HG03460 (cell line): ENCODE measurements at regions not wholly inside any gene's neighbourhood (a gene's known extent, or its start where the extent isn't known, plus 50 kb on each side); places are given as distances from the start of the nearest gene placed in this dataset.
"Not testable (repeated sequence)": the region's sequence is repeated elsewhere in the genome, so short reads cannot be mapped to it uniquely, and the experiment has no call there.

ENCODE experiments used
- ATAC-seq: cut with Tn5 transposase; IDR thresholded peaks from one replicate; pipeline ENCODE4 v1.9.1; 2021; ENCODE audit not compliant: unreplicated experiment

GRCh38 chr7:42722716-42723115, 189.2 kb downstream of the C7orf25 start:
- no peak for ATAC-seq

- ATAC-seq, result no peak
Measured at GRCh38 chr7:42722198-42722597, 189.7 kb downstream of the C7orf25 start.

GRCh38 chr7:42720991-42721796, 190.7 kb downstream of the C7orf25 start:
- ATAC-seq, result no peak

DNA sequence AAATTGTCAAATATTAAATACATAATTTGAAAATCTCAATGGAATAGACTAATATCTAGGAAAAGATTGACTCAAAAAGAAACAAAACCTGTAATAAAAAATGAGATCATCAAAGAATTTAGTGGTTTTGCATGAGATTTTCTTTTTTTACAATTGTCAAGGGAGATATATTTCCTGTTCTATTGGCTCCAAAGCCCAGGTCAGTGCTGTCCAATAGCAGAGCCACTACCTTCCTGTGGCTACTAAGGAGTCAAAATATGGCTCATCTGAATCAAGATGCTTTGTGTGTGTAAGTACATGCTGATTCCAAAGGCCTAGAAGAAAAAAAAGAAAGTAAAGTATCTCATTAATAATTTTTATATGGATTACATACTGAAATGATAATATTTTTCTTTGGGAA, 191.9 kb downstream of the C7orf25 start:
- no peak for ATAC-seq

- not testable (repeated sequence) for ATAC-seq
Measured at GRCh38 chr7:42718466-42718865, 193.4 kb downstream of the C7orf25 start.

DNA sequence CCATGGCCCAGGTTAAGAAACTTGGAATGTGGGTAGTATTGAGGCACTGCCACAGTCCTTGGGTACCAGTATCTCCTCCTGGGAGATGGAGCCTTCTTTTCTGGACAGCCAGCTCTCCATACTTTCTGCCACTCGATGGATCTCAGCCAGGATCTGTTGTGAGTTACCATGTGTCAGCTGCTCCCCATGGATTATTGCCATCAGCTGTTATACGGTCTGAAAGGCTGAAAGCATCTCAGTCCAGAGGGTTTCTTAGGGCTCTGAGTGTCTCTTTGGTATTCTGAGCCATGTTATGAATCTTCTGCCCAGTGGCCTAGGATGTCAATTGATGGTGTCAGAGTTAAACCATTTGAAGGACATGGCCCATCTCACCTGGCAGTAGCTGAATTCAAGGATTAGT, 197.5 kb downstream of the C7orf25 start:
- no peak for ATAC-seq

GRCh38 chr7:42709284-42709683, 202.6 kb downstream of the C7orf25 start:
- no peak for ATAC-seq

DNA sequence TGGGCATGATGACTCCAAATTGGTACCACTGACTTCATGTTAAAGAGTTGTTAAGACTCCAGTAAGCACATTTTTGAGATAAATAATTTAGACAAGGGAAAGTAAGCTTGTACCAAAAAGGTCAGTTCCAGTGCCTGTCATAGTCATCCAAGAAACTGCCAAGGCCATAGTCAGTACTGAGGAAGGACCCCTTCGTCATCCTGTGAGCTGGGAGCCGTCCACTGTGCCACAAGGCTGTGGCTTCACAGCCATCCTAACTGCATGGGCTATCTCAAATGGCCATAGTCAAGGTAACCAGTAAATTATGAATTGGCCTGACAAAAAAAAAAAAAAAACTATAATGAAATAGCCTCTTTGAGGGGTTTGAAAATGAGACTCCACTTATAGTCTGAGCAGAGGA, 207.2 kb downstream of the C7orf25 start:
- ATAC-seq, result no peak

GRCh38 chr7:42702647-42703046, 209.2 kb downstream of the C7orf25 start:
- no peak for ATAC-seq

DNA sequence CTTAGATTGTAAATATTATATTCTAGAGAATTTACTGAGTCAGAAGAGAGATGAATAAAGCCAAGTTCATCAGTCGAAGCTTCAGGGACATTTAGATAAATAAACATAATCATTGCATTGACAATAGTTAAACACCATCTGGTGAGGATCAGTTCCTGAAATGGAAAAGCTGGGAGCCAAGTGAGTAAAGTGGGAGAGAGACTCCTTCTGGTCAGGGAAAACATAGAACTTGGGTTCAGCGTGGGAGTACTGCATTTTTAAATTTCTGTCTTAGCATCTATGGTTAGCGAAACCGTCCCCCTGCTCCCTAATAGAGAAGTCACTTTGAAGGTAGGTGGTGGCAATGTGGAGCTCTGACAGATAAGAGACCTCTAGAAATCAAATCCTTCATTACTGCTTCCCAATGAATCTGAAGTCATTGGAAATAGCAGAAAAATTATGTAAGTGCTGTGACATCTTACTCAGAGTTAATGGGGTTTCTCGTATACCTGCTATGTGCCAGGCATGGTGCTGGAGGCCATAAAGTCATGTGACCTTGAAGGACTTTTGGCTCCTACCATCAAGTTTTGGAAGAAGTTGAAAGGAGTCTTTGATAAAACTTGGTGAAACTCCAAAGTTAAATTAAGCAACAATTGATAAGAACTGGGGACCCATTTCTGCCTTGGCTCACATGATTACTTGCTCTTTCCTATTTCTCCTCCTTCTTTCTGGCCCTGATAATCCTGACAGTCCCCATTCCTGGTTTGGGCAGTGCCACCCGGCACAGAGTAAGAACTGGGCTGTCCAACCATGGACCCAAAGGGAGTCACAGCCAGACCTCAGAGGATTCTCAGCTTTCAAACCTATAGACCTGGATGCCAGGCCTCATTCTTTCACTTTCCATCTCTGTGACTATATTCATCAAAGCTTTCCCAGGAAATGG, 211.2 kb downstream of the C7orf25 start:
- no peak for ATAC-seq

DNA sequence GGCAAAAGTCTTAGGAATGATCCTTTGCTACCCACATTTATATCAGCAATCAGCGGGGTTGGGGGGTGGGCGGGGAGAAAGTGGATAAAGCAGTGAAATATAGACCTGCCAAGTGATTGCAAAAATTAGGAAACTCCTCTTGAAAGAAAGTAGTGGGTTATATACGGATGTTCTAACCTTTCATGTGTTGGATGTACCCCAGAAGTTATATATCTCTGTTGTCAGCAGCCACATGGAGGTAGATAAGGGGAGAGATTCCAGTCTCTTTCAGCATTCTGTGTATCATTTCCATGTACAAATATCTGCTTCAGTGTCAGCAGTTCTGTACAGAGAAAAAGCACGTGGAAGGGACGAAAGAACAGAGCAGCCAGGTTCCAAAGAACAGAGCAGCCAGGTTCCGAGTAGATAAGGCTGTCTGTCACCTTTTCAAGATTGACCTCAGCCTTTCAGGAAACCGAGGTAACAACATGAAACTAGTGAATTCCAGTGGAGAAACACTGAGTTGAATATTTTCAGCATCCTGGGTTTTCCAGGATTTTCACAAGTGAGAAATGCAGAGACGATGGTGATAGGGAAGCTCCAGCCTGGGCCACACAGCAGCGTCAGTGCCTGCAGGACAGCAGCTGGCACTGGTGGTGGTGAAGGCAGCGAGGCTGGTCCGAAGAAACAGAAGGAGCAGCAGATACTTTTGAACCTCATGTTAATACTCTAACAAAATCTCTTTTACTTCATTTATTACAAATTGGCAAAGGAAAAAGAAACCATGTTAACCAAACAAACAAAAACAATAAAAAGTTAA, 212.3 kb downstream of the C7orf25 start:
- no peak for ATAC-seq

GRCh38 chr7:42698600-42699374, 213.1 kb downstream of the C7orf25 start:
- no peak for ATAC-seq

DNA sequence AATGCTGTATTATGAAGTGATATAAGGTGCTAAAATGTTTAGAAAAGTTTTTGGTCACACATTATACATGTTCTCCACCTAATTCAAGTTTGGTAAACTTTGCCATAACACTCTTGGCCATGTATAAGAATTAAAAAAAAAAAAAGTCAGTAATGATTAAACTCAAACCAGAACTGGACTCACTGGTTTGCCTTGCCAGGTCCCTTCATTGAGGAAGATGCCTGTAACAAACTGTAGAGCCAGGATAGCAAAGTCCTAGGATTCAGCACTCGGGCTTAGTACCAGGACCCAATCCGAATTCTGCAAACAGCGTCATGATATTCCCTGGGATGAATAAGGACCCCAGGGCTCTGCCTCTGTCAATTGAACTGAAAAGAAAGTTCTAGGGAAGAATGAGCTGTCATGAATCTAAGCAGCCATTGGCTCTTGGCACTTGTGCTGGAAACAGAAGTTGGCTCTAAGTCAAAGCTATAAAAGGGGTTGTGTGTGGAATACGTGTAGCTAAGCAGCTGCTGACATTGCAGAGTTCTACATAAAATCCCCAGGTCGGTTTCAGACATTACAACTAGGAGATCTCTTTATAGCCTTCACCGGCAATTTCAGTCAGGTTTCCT, 216.9 kb downstream of the C7orf25 start:
- no peak for ATAC-seq

DNA sequence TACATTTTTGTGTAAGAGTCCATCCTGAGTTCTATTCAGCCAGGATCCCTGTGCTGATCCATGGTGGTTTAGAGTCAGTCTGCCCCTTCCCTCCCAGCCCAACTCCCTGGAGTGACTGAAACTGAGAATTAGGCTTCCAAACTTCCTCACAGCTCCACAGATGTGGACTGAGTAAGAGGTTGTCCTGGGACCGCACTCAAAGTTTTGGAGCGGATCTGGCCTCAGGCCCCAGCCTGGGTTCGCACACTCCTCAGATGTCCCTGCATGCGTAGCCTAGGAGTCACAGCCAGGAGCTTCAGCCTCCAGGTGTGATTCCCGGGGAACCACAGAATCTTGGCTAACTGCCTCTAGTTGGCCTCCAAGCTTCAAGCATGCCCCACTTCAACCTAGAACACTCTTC, 218.1 kb downstream of the C7orf25 start:
- ATAC-seq, result no peak

DNA sequence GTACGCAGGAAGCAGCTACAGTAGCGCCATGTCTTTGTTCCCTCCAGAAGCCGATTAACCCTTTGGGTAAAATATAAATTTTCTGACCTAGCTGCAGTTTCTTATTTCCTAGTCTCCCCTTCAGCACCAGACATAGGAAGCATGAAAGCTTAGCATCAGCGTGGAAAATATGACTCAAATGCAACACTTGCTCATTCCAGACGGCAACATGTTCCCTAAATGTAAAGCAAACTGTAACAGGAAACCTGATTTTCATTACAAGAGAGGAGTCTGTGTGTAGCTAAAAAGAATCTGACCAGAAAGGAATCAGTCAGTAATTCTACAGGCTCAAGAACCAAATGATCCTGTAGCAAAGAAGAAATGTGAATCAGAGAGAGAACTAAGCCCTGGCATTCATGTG, 219.2 kb downstream of the C7orf25 start:
- ATAC-seq, result no peak

DNA sequence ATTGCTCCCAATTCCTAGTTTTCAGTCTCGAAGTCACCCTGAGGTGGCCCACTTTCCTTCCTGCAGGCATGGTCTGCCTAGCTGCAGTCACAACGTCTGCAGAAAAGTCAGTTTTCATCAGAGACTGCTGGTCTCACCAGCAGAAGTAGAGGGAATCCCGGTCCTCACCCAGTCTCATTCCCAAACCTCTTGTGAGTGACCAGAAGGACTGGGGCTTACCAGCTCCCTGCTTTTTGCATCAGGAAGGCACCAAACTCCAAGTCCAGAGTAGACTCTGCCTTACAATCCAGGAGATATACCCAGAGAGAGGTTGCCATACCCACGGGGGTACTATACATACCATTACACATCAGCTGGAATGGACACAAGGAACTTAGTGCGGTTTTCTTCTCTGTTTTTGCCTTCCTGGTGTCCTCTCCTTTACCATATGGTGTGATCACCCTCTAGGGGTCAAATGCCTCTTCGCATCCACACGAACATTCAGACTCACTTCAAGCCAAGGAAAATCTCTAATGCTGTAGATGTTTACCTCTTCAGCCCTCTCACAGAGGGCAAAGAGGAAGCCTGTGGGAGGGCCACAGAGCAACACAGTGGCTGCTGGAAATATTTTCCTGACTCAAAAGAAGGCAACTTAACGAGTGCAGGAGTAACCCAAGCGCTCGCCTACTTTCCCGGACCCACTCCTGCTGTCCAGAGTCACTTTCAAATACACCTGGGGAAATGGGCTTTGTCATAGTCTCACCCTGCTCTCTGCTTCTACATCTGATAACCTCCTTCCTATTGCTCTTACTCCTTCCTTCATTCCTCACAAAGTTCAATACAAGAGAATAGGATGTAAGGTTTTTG, 220.9 kb downstream of the C7orf25 start:
- no peak for ATAC-seq

DNA sequence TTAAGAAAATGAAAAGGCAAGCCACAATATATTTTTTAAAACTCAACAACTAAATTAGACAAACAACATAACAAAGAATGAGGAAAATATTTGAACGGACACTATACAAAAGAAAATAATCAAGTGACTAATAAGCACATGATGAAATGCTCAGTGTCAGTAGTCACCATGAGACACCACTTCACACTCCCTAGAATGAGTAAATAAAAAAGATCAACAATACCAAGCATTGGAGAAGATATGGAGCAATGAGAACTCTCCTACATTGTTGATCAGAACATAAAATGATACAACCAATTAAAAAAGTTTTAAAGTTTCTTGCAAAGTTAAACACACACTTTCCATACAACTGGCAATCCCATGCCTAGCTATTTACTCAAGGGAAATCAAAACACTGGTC, 222.2 kb downstream of the C7orf25 start:
- ATAC-seq, result no peak

GRCh38 chr7:42688056-42688371, 223.9 kb downstream of the C7orf25 start:
- no peak for ATAC-seq
